Amygdala (tissue), 56 donors: ENCODE measurements at regions not wholly inside any gene's neighbourhood (a gene's known extent, or its start where the extent isn't known, plus 50 kb on each side); places are given as distances from the start of the nearest gene placed in this dataset.

ENCODE experiments used
- DNase-seq, 56 donors: peaks; one replicate each; lab custom pipeline; 2025; lab: John Stamatoyannopoulos, UW

GRCh38 chr12:61348871-61349270, 911.3 kb upstream of the USP15 start:
- no peak for DNase-seq

GRCh38 chr12:61355105-61355504, 905.1 kb upstream of the USP15 start:
- DNase-seq, result no peak

GRCh38 chr12:61356485-61356884, 903.7 kb upstream of the USP15 start:
- no peak for DNase-seq

- DNase-seq, result no peak
Measured at GRCh38 chr12:61357496-61357895, 902.7 kb upstream of the USP15 start.

- DNase-seq, result no peak
Measured at GRCh38 chr12:61362037-61362436, 898.2 kb upstream of the USP15 start.

- DNase-seq, result no peak
Measured at GRCh38 chr12:61365001-61365400, 895.2 kb upstream of the USP15 start.

GRCh38 chr12:61367281-61367785, 892.9 kb upstream of the USP15 start:
- DNase-seq, result no peak

- DNase-seq, result no peak
Measured at GRCh38 chr12:61369241-61369910, 890.8 kb upstream of the USP15 start.

- no peak for DNase-seq
Measured at GRCh38 chr12:61384511-61384910, 875.7 kb upstream of the USP15 start.

GRCh38 chr12:61385771-61386170, 874.4 kb upstream of the USP15 start:
- no peak for DNase-seq

- no peak for DNase-seq
Measured at GRCh38 chr12:61397668-61398067, 862.5 kb upstream of the USP15 start.

GRCh38 chr12:61412201-61412600, 848.0 kb upstream of the USP15 start:
- DNase-seq, result no peak

- no peak for DNase-seq
Measured at GRCh38 chr12:61414470-61414869, 845.7 kb upstream of the USP15 start.

GRCh38 chr12:61422786-61423185, 837.4 kb upstream of the USP15 start:
- no peak for DNase-seq

- no peak for DNase-seq
Measured at GRCh38 chr12:61452076-61452475, 808.1 kb upstream of the USP15 start.

GRCh38 chr12:61487728-61488127, 772.5 kb upstream of the USP15 start:
- no peak for DNase-seq

- no peak for DNase-seq
Measured at GRCh38 chr12:61490526-61491498, 769.4 kb upstream of the USP15 start.

- no peak for DNase-seq
Measured at GRCh38 chr12:61502179-61502578, 758.0 kb upstream of the USP15 start.

GRCh38 chr12:61504396-61505080, 755.7 kb upstream of the USP15 start:
- DNase-seq, result no peak

GRCh38 chr12:61513499-61513898, 746.7 kb upstream of the USP15 start:
- DNase-seq, result no peak

GRCh38 chr12:61514016-61514415, 746.2 kb upstream of the USP15 start:
- DNase-seq, result no peak
